Fibroblast of skin of right biceps (primary cell): ENCODE measurements at regions not wholly inside any gene's neighbourhood (a gene's known extent, or its start where the extent isn't known, plus 50 kb on each side); places are given as distances from the start of the nearest gene placed in this dataset.
"Not testable (repeated sequence)": the region's sequence is repeated elsewhere in the genome, so short reads cannot be mapped to it uniquely, and the experiment has no call there.

Experiments used
- DNase-seq: peaks from one replicate; pipeline ENCODE4 v3.0.0-alpha.2; 2013

- DNase-seq, result no peak
Measured at GRCh38 chr4:130698251-130698650, 1602.3 kb downstream of the C4orf33 start.

- no peak for DNase-seq
Measured at GRCh38 chr4:130699004-130699403, 1603.1 kb downstream of the C4orf33 start.

GRCh38 chr4:130703211-130703935 lies 1607.4 kb downstream of the C4orf33 start:
- no peak for DNase-seq

- DNase-seq, result no peak
Measured at GRCh38 chr4:130705023-130705422, 1609.1 kb downstream of the C4orf33 start.

- DNase-seq, result peak; percentile 77
Measured at GRCh38 chr4:130712038-130712437, 1616.1 kb downstream of the C4orf33 start.

GRCh38 chr4:130714006-130714405 lies 1618.1 kb downstream of the C4orf33 start:
- no peak for DNase-seq

- DNase-seq, result no peak
Measured at GRCh38 chr4:130722361-130722760, 1626.4 kb downstream of the C4orf33 start.

GRCh38 chr4:130736436-130737185 lies 1640.7 kb downstream of the C4orf33 start:
- no peak for DNase-seq

GRCh38 chr4:130738233-130738632 lies 1642.3 kb downstream of the C4orf33 start:
- no peak for DNase-seq

- no peak for DNase-seq
Measured at GRCh38 chr4:130747842-130748241, 1651.9 kb downstream of the C4orf33 start.

GRCh38 chr4:130753926-130754325 lies 1658.0 kb downstream of the C4orf33 start:
- DNase-seq, result no peak

GRCh38 chr4:130760246-130760645 lies 1664.3 kb downstream of the C4orf33 start:
- DNase-seq, result peak; percentile 5

- not testable (repeated sequence) for DNase-seq
Measured at GRCh38 chr4:130767384-130767783, 1671.4 kb downstream of the C4orf33 start.

GRCh38 chr4:130772966-130773365 lies 1677.0 kb downstream of the C4orf33 start:
- DNase-seq, result not testable (repeated sequence)

GRCh38 chr4:130808492-130808891 lies 1712.5 kb downstream of the C4orf33 start:
- DNase-seq, result peak; percentile 4

GRCh38 chr4:130812117-130812765 lies 1716.3 kb downstream of the C4orf33 start:
- DNase-seq, result no peak

- no peak for DNase-seq
Measured at GRCh38 chr4:130814896-130815295, 1718.9 kb downstream of the C4orf33 start.

GRCh38 chr4:130820448-130820847 lies 1724.5 kb downstream of the C4orf33 start:
- DNase-seq, result no peak

GRCh38 chr4:130825284-130825683 lies 1729.3 kb downstream of the C4orf33 start:
- peak; percentile 29 for DNase-seq

GRCh38 chr4:130850019-130850524 lies 1754.1 kb downstream of the C4orf33 start:
- no peak for DNase-seq

GRCh38 chr4:130851107-130851506 lies 1755.2 kb downstream of the C4orf33 start:
- no peak for DNase-seq

GRCh38 chr4:130851932-130852331 lies 1756.0 kb downstream of the C4orf33 start:
- DNase-seq, result no peak

GRCh38 chr4:130855533-130855932 lies 1759.6 kb downstream of the C4orf33 start:
- no peak for DNase-seq

- DNase-seq, result no peak
Measured at GRCh38 chr4:130859991-130860390, 1764.0 kb downstream of the C4orf33 start.
